Right lobe of liver (tissue), 4 donors: ENCODE measurements at regions not wholly inside any gene's neighbourhood (a gene's known extent, or its start where the extent isn't known, plus 50 kb on each side); places are given as distances from the start of the nearest gene placed in this dataset.

Source experiments
- POLR2A ChIP-seq: fragments of 450-650 bp; IDR thresholded peaks from one replicate; pipeline ENCODE4 v1.6.1; 2017; ENCODE audit warnings: antibody characterized with exemption, mild to moderate bottlenecking
- TF ChIP-seq, protein P1 (sequence below), 4 donors: fragments of 200-600 bp in 3 of 4; fragments of 450-650 bp in 1 of 4; IDR thresholded peaks; one replicate each; pipeline versions ENCODE4 v1.5.1 to v1.8.0; 2016 to 2022; ENCODE audit warnings: antibody characterized with exemption in 4 of 4, mild to moderate bottlenecking in 2 of 4
- donor health status: DM: no; HTN: no; CAD: no.
- donor health status: DM: no; HTN: no; CAD: no.
- donor health status: DM: no; HTN: yes; CAD: no.

GRCh38 chr6:81859884-81860283 lies 107.4 kb upstream of the TENT5A start:
- TF ChIP-seq, protein P1, sequence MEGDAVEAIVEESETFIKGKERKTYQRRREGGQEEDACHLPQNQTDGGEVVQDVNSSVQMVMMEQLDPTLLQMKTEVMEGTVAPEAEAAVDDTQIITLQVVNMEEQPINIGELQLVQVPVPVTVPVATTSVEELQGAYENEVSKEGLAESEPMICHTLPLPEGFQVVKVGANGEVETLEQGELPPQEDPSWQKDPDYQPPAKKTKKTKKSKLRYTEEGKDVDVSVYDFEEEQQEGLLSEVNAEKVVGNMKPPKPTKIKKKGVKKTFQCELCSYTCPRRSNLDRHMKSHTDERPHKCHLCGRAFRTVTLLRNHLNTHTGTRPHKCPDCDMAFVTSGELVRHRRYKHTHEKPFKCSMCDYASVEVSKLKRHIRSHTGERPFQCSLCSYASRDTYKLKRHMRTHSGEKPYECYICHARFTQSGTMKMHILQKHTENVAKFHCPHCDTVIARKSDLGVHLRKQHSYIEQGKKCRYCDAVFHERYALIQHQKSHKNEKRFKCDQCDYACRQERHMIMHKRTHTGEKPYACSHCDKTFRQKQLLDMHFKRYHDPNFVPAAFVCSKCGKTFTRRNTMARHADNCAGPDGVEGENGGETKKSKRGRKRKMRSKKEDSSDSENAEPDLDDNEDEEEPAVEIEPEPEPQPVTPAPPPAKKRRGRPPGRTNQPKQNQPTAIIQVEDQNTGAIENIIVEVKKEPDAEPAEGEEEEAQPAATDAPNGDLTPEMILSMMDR (IDR thresholded peaks at IDR 0.05) = no peak
- TF ChIP-seq POLR2A = no peak
